Upper lobe of left lung (tissue), 4 donors: ENCODE measurements at regions not wholly inside any gene's neighbourhood (a gene's known extent, or its start where the extent isn't known, plus 50 kb on each side); places are given as distances from the start of the nearest gene placed in this dataset.

Experiments used
- CTCF ChIP-seq, 6 experiments: fragments of 450-650 bp in 4 of 6; fragments of 200-600 bp in 2 of 6; sonication (generic) in 2 of 6; IDR thresholded peaks; one replicate each; pipeline ENCODE4 v1.5.1; 2016 to 2019; ENCODE audit warnings: antibody characterized with exemption in 6 of 6
- EP300 ChIP-seq, 4 donors: sonication (generic); formaldehyde crosslinking; IDR thresholded peaks; one replicate each; pipeline ENCODE4 v1.5.1; 2017; ENCODE audit warnings: antibody characterized with exemption in 4 of 4, control low read depth in 2 of 4
- POLR2A ChIP-seq, 4 donors: fragments of 450-650 bp; IDR thresholded peaks; one replicate each; pipeline ENCODE4 v1.5.1; 2016 to 2017; ENCODE audit warnings: antibody characterized with exemption in 4 of 4, mild to moderate bottlenecking in 2 of 4
- POLR2AphosphoS5 ChIP-seq, 2 donors: sonication (generic); formaldehyde crosslinking; IDR thresholded peaks; one replicate each; pipeline ENCODE4 v1.5.1; 2017; ENCODE audit warnings: antibody characterized with exemption in 2 of 2

GRCh38 chr6:94150886-94151285 is 731.5 kb upstream of the EPHA7 start:
- TF ChIP-seq CTCF (IDR thresholded peaks at IDR 0.05): no peak
- no peak for TF ChIP-seq EP300 (IDR thresholded peaks at IDR 0.05)
- TF ChIP-seq POLR2A (IDR thresholded peaks at IDR 0.05): no peak
- no peak for TF ChIP-seq POLR2AphosphoS5 (IDR thresholded peaks at IDR 0.05)
